ENCODE measurements at regions not wholly inside any gene's neighbourhood (a gene's known extent, or its start where the extent isn't known, plus 50 kb on each side); places are given as distances from the start of the nearest gene placed in this dataset.
"Not testable (repeated sequence)": the region's sequence is repeated elsewhere in the genome, so short reads cannot be mapped to it uniquely, and the experiment has no call there.

- H3K4me3 ChIP-seq (ENCODE audit: low read depth, low read length): peak overlapping the region; percentile 88
- DNase-seq (ENCODE audit: low read depth): peak; percentile 97
Measured at GRCh38 chr7:112939574-112940313, 146.9 kb downstream of the GPR85 start.

- peak overlapping the region; percentile 88 for H3K4me3 ChIP-seq (ENCODE audit: low read depth, low read length)
- DNase-seq (ENCODE audit: low read depth): no peak
Measured at GRCh38 chr7:112938863-112939573, 147.6 kb downstream of the GPR85 start.

- peak overlapping the region; percentile 88 for H3K4me3 ChIP-seq (ENCODE audit: low read depth, low read length)
- no peak for DNase-seq (ENCODE audit: low read depth)
Measured at GRCh38 chr7:112937651-112938415, 147.6 kb upstream of the TMEM168 start.

GRCh38 chr7:112933598-112933997 is 143.4 kb upstream of the TMEM168 start:
- no peak overlapping the region for H3K4me3 ChIP-seq (ENCODE audit: low read depth, low read length)
- no peak for DNase-seq (ENCODE audit: low read depth)

GRCh38 chr7:112930787-112931186 is 140.6 kb upstream of the TMEM168 start:
- peak; percentile 48 for DNase-seq (ENCODE audit: low read depth)
- no peak overlapping the region for H3K4me3 ChIP-seq (ENCODE audit: low read depth, low read length)

- DNase-seq (ENCODE audit: low read depth): no peak
- no peak overlapping the region for H3K4me3 ChIP-seq (ENCODE audit: low read depth, low read length)
Measured at GRCh38 chr7:112929421-112929820, 139.2 kb upstream of the TMEM168 start.

- DNase-seq (ENCODE audit: low read depth): no peak
- no peak overlapping the region for H3K4me3 ChIP-seq (ENCODE audit: low read depth, low read length)
Measured at GRCh38 chr7:112926018-112926417, 135.8 kb upstream of the TMEM168 start.

GRCh38 chr7:112922546-112922945 is 132.4 kb upstream of the TMEM168 start:
- DNase-seq (ENCODE audit: low read depth); H3K4me3 ChIP-seq (ENCODE audit: low read depth, low read length): not testable (repeated sequence)

- DNase-seq (ENCODE audit: low read depth); H3K4me3 ChIP-seq (ENCODE audit: low read depth, low read length): not testable (repeated sequence)
Measured at GRCh38 chr7:112916431-112916830, 126.2 kb upstream of the TMEM168 start.

- no peak for DNase-seq (ENCODE audit: low read depth)
- no peak overlapping the region for H3K4me3 ChIP-seq (ENCODE audit: low read depth, low read length)
Measured at GRCh38 chr7:112908086-112908485, 117.9 kb upstream of the TMEM168 start.

- no peak overlapping the region for H3K4me3 ChIP-seq (ENCODE audit: low read depth, low read length)
- no peak for DNase-seq (ENCODE audit: low read depth)
Measured at GRCh38 chr7:112907658-112908057, 117.5 kb upstream of the TMEM168 start.

- DNase-seq (ENCODE audit: low read depth): no peak
- no peak overlapping the region for H3K4me3 ChIP-seq (ENCODE audit: low read depth, low read length)
Measured at GRCh38 chr7:112905950-112906349, 115.8 kb upstream of the TMEM168 start.

GRCh38 chr7:112905413-112905812 is 115.2 kb upstream of the TMEM168 start:
- no peak for DNase-seq (ENCODE audit: low read depth)
- H3K4me3 ChIP-seq (ENCODE audit: low read depth, low read length): no peak overlapping the region

GRCh38 chr7:112898432-112899290 is 108.5 kb upstream of the TMEM168 start:
- no peak overlapping the region for H3K4me3 ChIP-seq (ENCODE audit: low read depth, low read length)
- DNase-seq (ENCODE audit: low read depth): peak; percentile 39

- no peak overlapping the region for H3K4me3 ChIP-seq (ENCODE audit: low read depth, low read length)
- no peak for DNase-seq (ENCODE audit: low read depth)
Measured at GRCh38 chr7:112897839-112898431, 107.7 kb upstream of the TMEM168 start.

GRCh38 chr7:112896026-112896601 is 105.9 kb upstream of the TMEM168 start:
- DNase-seq (ENCODE audit: low read depth): no peak
- H3K4me3 ChIP-seq (ENCODE audit: low read depth, low read length): no peak overlapping the region

GRCh38 chr7:112892263-112892662 is 102.1 kb upstream of the TMEM168 start:
- no peak for DNase-seq (ENCODE audit: low read depth)
- no peak overlapping the region for H3K4me3 ChIP-seq (ENCODE audit: low read depth, low read length)

- H3K4me3 ChIP-seq (ENCODE audit: low read depth, low read length): no peak overlapping the region
- DNase-seq (ENCODE audit: low read depth): no peak
Measured at GRCh38 chr7:112891698-112892097, 101.5 kb upstream of the TMEM168 start.
